GM23338 (cell line): ENCODE measurements at regions not wholly inside any gene's neighbourhood (a gene's known extent, or its start where the extent isn't known, plus 50 kb on each side); places are given as distances from the start of the nearest gene placed in this dataset.
A peak's percentile ranks its signal among the peaks of the same experiment; 100 is the strongest.

Experiments
- ATAC-seq: fragments of 200-7000 bp; cut with Tn5 transposase; 3 replicates; pipeline ENCODE4 v1.9.1; 2020
- DNase-seq: peaks from one replicate; pipeline ENCODE4 v3.0.0-alpha.2; 2015; ENCODE audit warnings: low spot score
- H2AFZ ChIP-seq: fragments of 200-600 bp; sonication (generic); 2 replicates; pipeline ENCODE4 v1.8.0; 2016; ENCODE audit warnings: antibody characterized with exemption, mild to moderate bottlenecking, moderate library complexity
- H3F3A ChIP-seq: fragments of 200-600 bp; sonication (generic); replicated peaks from 2 replicates; pipeline ENCODE4 v1.8.0; 2017; ENCODE audit warnings: antibody characterized with exemption, mixed run types, low read depth
- H3K27ac ChIP-seq: fragments of 200-600 bp; sonication (generic); 2 replicates; pipeline ENCODE4 v1.6.1; 2016; ENCODE audit warnings: low read depth
- H3K27me3 ChIP-seq: fragments of 200-600 bp; sonication (generic); 2 replicates; pipeline ENCODE4 v1.8.0; 2016; ENCODE audit warnings: mild to moderate bottlenecking, mixed run types, moderate library complexity; ENCODE audit not compliant: insufficient read depth
- H3K36me3 ChIP-seq: fragments of 200-600 bp; sonication (generic); 2 replicates; pipeline ENCODE4 v1.8.0; 2016; ENCODE audit warnings: mild to moderate bottlenecking; ENCODE audit not compliant: insufficient read depth
- H3K4me1 ChIP-seq: fragments of 200-600 bp; sonication (generic); 2 replicates; pipeline ENCODE4 v1.8.0; 2016; ENCODE audit warnings: mild to moderate bottlenecking, moderate library complexity; ENCODE audit not compliant: insufficient read depth
- H3K4me2 ChIP-seq: fragments of 200-600 bp; sonication (generic); 2 replicates; pipeline ENCODE4 v1.7.1; 2017; ENCODE audit warnings: mixed run types
- H3K4me3 ChIP-seq: fragments of 200-600 bp; sonication (generic); 2 replicates; pipeline ENCODE4 v1.6.1; 2016; ENCODE audit warnings: mixed run types
- H3K79me2 ChIP-seq: fragments of 200-600 bp; sonication (generic); replicated peaks from 2 replicates; pipeline ENCODE4 v1.8.0; 2017; ENCODE audit warnings: mild to moderate bottlenecking; ENCODE audit not compliant: insufficient read depth
- H3K9me2 ChIP-seq: fragments of 200-600 bp; sonication (generic); 2 replicates; pipeline ENCODE4 v1.8.0; 2017; ENCODE audit not compliant: insufficient read depth
- H4K20me1 ChIP-seq: fragments of 200-600 bp; sonication (generic); replicated peaks from 2 replicates; pipeline ENCODE4 v1.8.0; 2017; ENCODE audit warnings: mild to moderate bottlenecking; ENCODE audit not compliant: insufficient read depth
- H3K27ac Mint-ChIP-seq: 2 replicates; pipeline ENCODE4 v1.8.0; 2020; ENCODE audit warnings: inconsistent platforms, mild to moderate bottlenecking, moderate library complexity, mixed read lengths
- H3K27me3 Mint-ChIP-seq: 3 replicates; pipeline ENCODE4 v1.8.0; 2022; ENCODE audit warnings: low read depth, mild to moderate bottlenecking, moderate library complexity, mixed read lengths, inconsistent platforms; ENCODE audit not compliant: insufficient read depth, poor library complexity
- H3K36me3 Mint-ChIP-seq: 3 replicates; pipeline ENCODE4 v1.8.0; 2021; ENCODE audit warnings: low read depth, mild to moderate bottlenecking, inconsistent platforms, moderate library complexity, mixed read lengths
- H3K4me1 Mint-ChIP-seq: 3 replicates; pipeline ENCODE4 v1.8.0; 2020; ENCODE audit warnings: mild to moderate bottlenecking, inconsistent platforms, mixed read lengths
- H3K4me3 Mint-ChIP-seq: 3 replicates; pipeline ENCODE4 v1.8.0; 2021; ENCODE audit warnings: moderate library complexity, mild to moderate bottlenecking, inconsistent platforms, mixed read lengths
- H3K9me3 Mint-ChIP-seq: 3 replicates; pipeline ENCODE4 v1.8.0; 2020; ENCODE audit warnings: moderate library complexity, mild to moderate bottlenecking, inconsistent platforms, mixed read lengths
- CREB1 ChIP-seq: fragments of 250-450 bp; sonication (Bioruptor Pico); IDR thresholded peaks from 2 replicates; pipeline ENCODE4 v1.5.0; 2020; ENCODE audit warnings: low read depth, mild to moderate bottlenecking, moderate library complexity
- ETS1 ChIP-seq: IDR thresholded peaks from 2 replicates; pipeline ENCODE4 v1.6.1; 2016; ENCODE audit warnings: antibody characterized with exemption
- EZH2 ChIP-seq: fragments of 200-600 bp; sonication (generic); IDR thresholded peaks from one replicate; pipeline ENCODE4 v1.8.0; 2017; ENCODE audit warnings: antibody characterized with exemption, mild to moderate bottlenecking, low read depth; ENCODE audit not compliant: unreplicated experiment
- EZH2phosphoT487 ChIP-seq: fragments of 200-600 bp; sonication (generic); IDR thresholded peaks from one replicate; pipeline ENCODE4 v1.8.1; 2018; ENCODE audit warnings: antibody characterized with exemption; ENCODE audit not compliant: unreplicated experiment
- JUNB ChIP-seq: IDR thresholded peaks from one replicate; pipeline ENCODE4 v1.6.1; 2016; ENCODE audit warnings: antibody characterized with exemption; ENCODE audit not compliant: unreplicated experiment
- NANOG ChIP-seq: IDR thresholded peaks from 2 replicates; pipeline ENCODE4 v1.6.1; 2016; ENCODE audit warnings: antibody characterized with exemption, borderline replicate concordance
- REST ChIP-seq: IDR thresholded peaks from one replicate; pipeline ENCODE4 v1.6.1; 2018; ENCODE audit warnings: antibody characterized with exemption; ENCODE audit not compliant: unreplicated experiment
- STAT1 ChIP-seq: IDR thresholded peaks from one replicate; pipeline ENCODE4 v1.6.1; 2016; ENCODE audit warnings: antibody characterized with exemption; ENCODE audit not compliant: unreplicated experiment
- ZNF114 ChIP-seq: fragments of 250-450 bp; sonication (Bioruptor Pico); IDR thresholded peaks from 2 replicates; pipeline ENCODE4 v1.5.0; 2020; ENCODE audit warnings: mild to moderate bottlenecking, moderate library complexity
- ZNF331 ChIP-seq: fragments of 250-450 bp; sonication (Bioruptor Pico); IDR thresholded peaks from 2 replicates; pipeline ENCODE4 v1.5.0; 2020; ENCODE audit warnings: low read depth, mild to moderate bottlenecking, moderate library complexity
- ZNF462 ChIP-seq: fragments of 250-450 bp; sonication (Bioruptor Pico); IDR thresholded peaks from 2 replicates; pipeline ENCODE4 v1.5.0; 2020; ENCODE audit warnings: mild to moderate bottlenecking, moderate library complexity

- Histone ChIP-seq H3K79me2 (no peaks in the 10 kb centered on the region), H3K9me2 (no peaks in the 10 kb centered on the region), H4K20me1 (no peaks in the 10 kb centered on the region), H3K4me2 (no peak overlapping the region), H2AFZ (peak overlapping the region; percentile 83), H3K36me3 (no peaks in the 10 kb centered on the region), H3K4me3 (no peak overlapping the region), H3K27ac (no peak overlapping the region), H3K27me3 (no peaks in the 10 kb centered on the region), H3F3A (no peaks in the 10 kb centered on the region), H3K4me1 (peaks cover 8% of the 10 kb centered on the region)
- no peak for TF ChIP-seq STAT1
- peaks cover 7% of the 10 kb centered on the region for H3K27me3 Mint-ChIP-seq
- no peak overlapping the region for H3K4me3 Mint-ChIP-seq
- ATAC-seq (peak; percentile 88), DNase-seq (peak; percentile 42)
- no peaks in the 10 kb centered on the region for H3K9me3 Mint-ChIP-seq
- H3K27ac Mint-ChIP-seq: no peak overlapping the region
- H3K36me3 Mint-ChIP-seq: no peaks in the 10 kb centered on the region
- peaks cover 14% of the 10 kb centered on the region for H3K4me1 Mint-ChIP-seq
Observed at GRCh38 chr11:112877581-112877980, 83.6 kb upstream of the NCAM1 start.

- Histone ChIP-seq H3K79me2 (no peaks in the 10 kb centered on the region), H3K4me1 (peaks cover 8% of the 10 kb centered on the region), H3F3A (no peaks in the 10 kb centered on the region), H3K4me2 (no peak overlapping the region), H3K9me2 (no peaks in the 10 kb centered on the region), H3K36me3 (no peaks in the 10 kb centered on the region), H4K20me1 (no peaks in the 10 kb centered on the region), H2AFZ (peak overlapping the region; percentile 87), H3K27me3 (no peaks in the 10 kb centered on the region), H3K27ac (no peak overlapping the region), H3K4me3 (no peak overlapping the region)
- H3K9me3 Mint-ChIP-seq: no peaks in the 10 kb centered on the region
- H3K4me1 Mint-ChIP-seq: peaks cover 14% of the 10 kb centered on the region
- ATAC-seq: peak; percentile 45
- no peak overlapping the region for H3K4me3 Mint-ChIP-seq
- H3K27me3 Mint-ChIP-seq: peaks cover 7% of the 10 kb centered on the region
- no peak for DNase-seq
- H3K27ac Mint-ChIP-seq: 0 out of 2 replicates have a peak overlapping the region, but pooled peaks have one; percentile 28
- no peaks in the 10 kb centered on the region for H3K36me3 Mint-ChIP-seq
- TF ChIP-seq EZH2: no peak
- no peak for TF ChIP-seq ETS1
- TF ChIP-seq EZH2phosphoT487: no peak
- TF ChIP-seq ZNF114: no peak
- TF ChIP-seq CREB1 (CRISPR knock-in tag): no peak
- no peak for TF ChIP-seq ZNF462 (CRISPR knock-in tag)
- no peak for TF ChIP-seq NANOG
- no peak for TF ChIP-seq REST
- TF ChIP-seq ZNF331 (CRISPR knock-in tag): no peak
- TF ChIP-seq JUNB: no peak
Observed at GRCh38 chr11:112878033-112878601, 83.1 kb upstream of the NCAM1 start.
